ENCODE measurements at regions not wholly inside any gene's neighbourhood (a gene's known extent, or its start where the extent isn't known, plus 50 kb on each side); places are given as distances from the start of the nearest gene placed in this dataset.
A peak's percentile ranks its signal among the peaks of the same experiment; 100 is the strongest.

GRCh38 chr9:96078897-96079490, 203.5 kb downstream of the ERCC6L2 start:
- Mint-ChIP-seq H3K36me3 (no peaks in the 10 kb centered on the region), H3K27me3 (ENCODE audit: insufficient read depth, low read depth) (peaks cover 7% of the 10 kb centered on the region), H3K9me3 (no peaks in the 10 kb centered on the region), H3K4me1 (peaks cover 6% of the 10 kb centered on the region), H3K27ac (no peak overlapping the region), H3K4me3 (no peak overlapping the region)
- H2AFZ ChIP-seq (replicated peaks): no peak overlapping the region
- H3F3A ChIP-seq (ENCODE audit: low read depth): peaks cover 12% of the 10 kb centered on the region
- no peaks in the 10 kb centered on the region for H3K27me3 ChIP-seq
- no peak overlapping the region for H3K27ac ChIP-seq
- H3K79me2 ChIP-seq (ENCODE audit: low read depth): no peaks in the 10 kb centered on the region
- peak overlapping the region; percentile 1 for H3K4me2 ChIP-seq
- no peak for TF ChIP-seq EZH2 (IDR thresholded peaks at IDR 0.05)
- TF ChIP-seq CTCF (IDR thresholded peaks at IDR 0.05): peak; percentile 19
- no peak for TF ChIP-seq EZH2phosphoT487 (IDR thresholded peaks at IDR 0.05)
- H3K36me3 ChIP-seq: no peaks in the 10 kb centered on the region
- no peak overlapping the region for H3K4me3 ChIP-seq
- peak; percentile 31 for DNase-seq (ENCODE audit: low spot score)
- no peak overlapping the region for H3K9ac ChIP-seq
- peaks cover 20% of the 10 kb centered on the region for H3K4me1 ChIP-seq
- no peaks in the 10 kb centered on the region for H4K20me1 ChIP-seq (ENCODE audit: low read depth)
- H3K9me3 ChIP-seq (ENCODE audit: low read depth): no peaks in the 10 kb centered on the region

- H3K79me2 ChIP-seq (ENCODE audit: low read depth): no peaks in the 10 kb centered on the region
- Mint-ChIP-seq H3K9me3 (no peaks in the 10 kb centered on the region), H3K36me3 (no peaks in the 10 kb centered on the region), H3K27ac (no peak overlapping the region), H3K4me1 (peaks cover 20% of the 10 kb centered on the region), H3K4me3 (no peak overlapping the region), H3K27me3 (ENCODE audit: insufficient read depth, low read depth) (peaks cover 7% of the 10 kb centered on the region)
- H3K27me3 ChIP-seq: no peaks in the 10 kb centered on the region
- no peak for TF ChIP-seq EZH2 (IDR thresholded peaks at IDR 0.05)
- no peak for TF ChIP-seq CTCF (IDR thresholded peaks at IDR 0.05)
- TF ChIP-seq EZH2phosphoT487 (IDR thresholded peaks at IDR 0.05): no peak
- no peaks in the 10 kb centered on the region for H3K9me3 ChIP-seq (ENCODE audit: low read depth)
- peaks cover 29% of the 10 kb centered on the region for H3K4me1 ChIP-seq
- no peaks in the 10 kb centered on the region for H4K20me1 ChIP-seq (ENCODE audit: low read depth)
- H2AFZ ChIP-seq (replicated peaks): no peak overlapping the region
- H3F3A ChIP-seq (ENCODE audit: low read depth): peaks cover 12% of the 10 kb centered on the region
- H3K4me3 ChIP-seq: no peak overlapping the region
- no peaks in the 10 kb centered on the region for H3K36me3 ChIP-seq
- H3K27ac ChIP-seq: no peak overlapping the region
- no peak for DNase-seq (ENCODE audit: low spot score)
- no peak overlapping the region for H3K9ac ChIP-seq
- H3K4me2 ChIP-seq: no peak overlapping the region
Measured at GRCh38 chr9:96075757-96076156, 200.3 kb downstream of the ERCC6L2 start.

GRCh38 chr9:96075111-96075510, 199.6 kb downstream of the ERCC6L2 start:
- Mint-ChIP-seq H3K27me3 (ENCODE audit: insufficient read depth, low read depth) (peaks cover 4% of the 10 kb centered on the region), H3K4me3 (no peak overlapping the region), H3K36me3 (no peaks in the 10 kb centered on the region), H3K4me1 (peaks cover 20% of the 10 kb centered on the region), H3K9me3 (no peaks in the 10 kb centered on the region), H3K27ac (no peak overlapping the region)
- H3K27me3 ChIP-seq: no peaks in the 10 kb centered on the region
- DNase-seq (ENCODE audit: low spot score): no peak
- H2AFZ ChIP-seq (replicated peaks): no peak overlapping the region
- peaks cover 29% of the 10 kb centered on the region for H3K4me1 ChIP-seq
- no peak overlapping the region for H3K4me2 ChIP-seq
- no peak for TF ChIP-seq EZH2 (IDR thresholded peaks at IDR 0.05)
- TF ChIP-seq CTCF (IDR thresholded peaks at IDR 0.05): no peak
- TF ChIP-seq EZH2phosphoT487 (IDR thresholded peaks at IDR 0.05): no peak
- peaks cover 12% of the 10 kb centered on the region for H3F3A ChIP-seq (ENCODE audit: low read depth)
- H3K36me3 ChIP-seq: no peaks in the 10 kb centered on the region
- no peaks in the 10 kb centered on the region for H3K9me3 ChIP-seq (ENCODE audit: low read depth)
- no peaks in the 10 kb centered on the region for H4K20me1 ChIP-seq (ENCODE audit: low read depth)
- no peak overlapping the region for H3K4me3 ChIP-seq
- no peak overlapping the region for H3K27ac ChIP-seq
- no peaks in the 10 kb centered on the region for H3K79me2 ChIP-seq (ENCODE audit: low read depth)
- H3K9ac ChIP-seq: no peak overlapping the region
